ENCODE measurements at regions not wholly inside any gene's neighbourhood (a gene's known extent, or its start where the extent isn't known, plus 50 kb on each side); places are given as distances from the start of the nearest gene placed in this dataset.

- FAIRE-seq (no peak), ATAC-seq (no peak), DNase-seq (ENCODE audit: low read depth, low spot score) (no peak)
- Histone ChIP-seq H3K79me2 (ENCODE audit: control insufficient read depth, insufficient read depth, low read length) (no peaks in the 10 kb centered on the region), H3K4me3 (no peak overlapping the region), H3K36me3 (ENCODE audit: control insufficient read depth in 2 of 2, insufficient read depth in 2 of 2, low read length in 1 of 2) (no peaks in the 10 kb centered on the region), H3K27me3 (replicated peaks in 1 of 2; ENCODE audit: control insufficient read depth in 2 of 2, insufficient read depth in 2 of 2, low read length in 1 of 2) (no peaks in the 10 kb centered on the region; a peak in 1 of 4 replicates), H3K9me3 (replicated peaks; ENCODE audit: control insufficient read depth, insufficient read depth, low read length) (no peaks in the 10 kb centered on the region; the same call in 2 of the 3 replicates), H2AFZ (ENCODE audit: control insufficient read depth, low read depth, low read length) (no peak overlapping the region), H3K4me1 (ENCODE audit: control insufficient read depth, insufficient read depth, low read length) (peaks cover 4% of the 10 kb centered on the region), H3K27ac (ENCODE audit: control insufficient read depth, insufficient read depth) (no peak overlapping the region), H4K20me1 (ENCODE audit: control insufficient read depth, insufficient read depth) (no peaks in the 10 kb centered on the region), H3K4me2 (ENCODE audit: control insufficient read depth, insufficient read depth) (no peak overlapping the region), H3K9ac (ENCODE audit: control insufficient read depth, insufficient read depth, low read length) (no peak overlapping the region)
- ChIA-PET CTCF (interaction anchor here (1.1 to 1.9 kb wide), 6 partner anchors 14 to 51 kb away, joined by 3 to 5 read pairs (median 3); no protein-coding TSS in a partner anchor), POLR2A (interaction anchor here (1.1 to 1.3 kb wide), 2 partner anchors 25 to 32 kb away, joined by 3 read pairs; no protein-coding TSS in a partner anchor), SMC1A (ENCODE audit: uncharacterized antibody, unreplicated experiment) (interaction anchor here (1.1 to 1.9 kb wide), 8 partner anchors 9 to 94 kb away, joined by 3 to 6 read pairs (median 5); no protein-coding TSS in a partner anchor), RAD21 (ENCODE audit: unreplicated experiment) (interaction anchor here (0.8 to 1.0 kb wide), 2 partner anchors 35 to 93 kb away, joined by 3 to 5 read pairs; no protein-coding TSS in a partner anchor)
- BruUV-seq (replicated peaks) = no TSS peak
- in situ Hi-C loops (cut with MboI) (no loop called here), intact Hi-C loops (cut with micrococcal nuclease; ENCODE audit: unreplicated experiment) (no loop called here)
- no peak for TF ChIP-seq ZNF592 (IDR thresholded peaks at IDR 0.05)
- TF ChIP-seq JUND (IDR thresholded peaks at IDR 0.05; ENCODE audit: low read depth, low read length) = no peak
- TF ChIP-seq SREBF2 (IDR thresholded peaks at IDR 0.05; ENCODE audit: low read length) = no peak
- TF ChIP-seq BRCA1 (IDR thresholded peaks at IDR 0.05; ENCODE audit: low read depth, low read length) = no peak
- TF ChIP-seq TCF7 (IDR thresholded peaks at IDR 0.05; ENCODE audit: borderline replicate concordance) = no peak
- TF ChIP-seq CEBPB (IDR thresholded peaks at IDR 0.05; ENCODE audit: borderline replicate concordance in 1 of 2, low read depth in 2 of 2, low read length in 2 of 2) = no peak
- TF ChIP-seq FOS (IDR thresholded peaks at IDR 0.05; ENCODE audit: borderline replicate concordance, extremely low read depth, insufficient read length) = no peak
- WGBS (ENCODE audit: insufficient coverage, insufficient replicate concordance, low lambda C conversion rate, missing lambda C conversion rate) = 100% methylated on average over 1 of the region's 1 CpG
These were observed 49.8 kb upstream of the DUSP5 start for GRCh38 chr10:110447886-110448285.
